ENCODE measurements at regions not wholly inside any gene's neighbourhood (a gene's known extent, or its start where the extent isn't known, plus 50 kb on each side); places are given as distances from the start of the nearest gene placed in this dataset.

DNA sequence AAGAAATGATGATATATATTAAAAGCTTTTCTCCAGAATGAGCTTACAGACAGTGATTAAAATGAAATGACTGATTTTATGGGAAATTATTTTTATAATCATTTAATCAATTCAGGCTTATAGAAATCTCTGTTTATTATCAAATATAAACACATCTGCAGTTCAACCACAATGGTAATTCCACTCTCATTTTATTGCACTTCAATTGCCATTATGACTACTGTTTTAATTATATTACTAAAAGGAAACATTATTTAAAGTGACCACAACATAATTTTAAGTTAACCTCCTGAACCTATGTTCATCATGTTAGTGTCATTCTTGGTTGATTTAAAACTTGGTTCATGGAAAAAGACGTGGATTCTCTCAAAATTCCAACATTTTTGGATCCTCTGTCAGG is 536.3 kb downstream of the SLC6A15 start:
- no peaks in the 10 kb centered on the region for H3K27me3 ChIP-seq (ENCODE audit: control insufficient read depth in 2 of 2, insufficient read depth in 2 of 2, low read length in 2 of 2)
- H3K27ac ChIP-seq (ENCODE audit: low read depth in 1 of 2, low read length in 2 of 2): no peak overlapping the region
- no peaks in the 10 kb centered on the region for H4K20me1 ChIP-seq (ENCODE audit: insufficient read depth, low read length)
- no peaks in the 10 kb centered on the region for H3K4me1 ChIP-seq (ENCODE audit: control insufficient read depth in 1 of 2, insufficient read depth in 2 of 2, low read length in 2 of 2)
- H3K27me3 Mint-ChIP-seq (ENCODE audit: low read depth in 3 of 3): no peaks in the 10 kb centered on the region
- H3K36me3 ChIP-seq (replicated peaks in 1 of 2; ENCODE audit: control insufficient read depth in 1 of 2, insufficient read depth in 2 of 2, low read length in 2 of 2): no peaks in the 10 kb centered on the region
- H3K4me2 ChIP-seq (replicated peaks; ENCODE audit: extremely low read depth, low read length, poor library complexity, severe bottlenecking): no peak overlapping the region
- H3K27ac Mint-ChIP-seq: no peak overlapping the region
- no peaks in the 10 kb centered on the region for H3K79me2 ChIP-seq (ENCODE audit: insufficient read depth, low read length)
- TF ChIP-seq, protein P1, sequence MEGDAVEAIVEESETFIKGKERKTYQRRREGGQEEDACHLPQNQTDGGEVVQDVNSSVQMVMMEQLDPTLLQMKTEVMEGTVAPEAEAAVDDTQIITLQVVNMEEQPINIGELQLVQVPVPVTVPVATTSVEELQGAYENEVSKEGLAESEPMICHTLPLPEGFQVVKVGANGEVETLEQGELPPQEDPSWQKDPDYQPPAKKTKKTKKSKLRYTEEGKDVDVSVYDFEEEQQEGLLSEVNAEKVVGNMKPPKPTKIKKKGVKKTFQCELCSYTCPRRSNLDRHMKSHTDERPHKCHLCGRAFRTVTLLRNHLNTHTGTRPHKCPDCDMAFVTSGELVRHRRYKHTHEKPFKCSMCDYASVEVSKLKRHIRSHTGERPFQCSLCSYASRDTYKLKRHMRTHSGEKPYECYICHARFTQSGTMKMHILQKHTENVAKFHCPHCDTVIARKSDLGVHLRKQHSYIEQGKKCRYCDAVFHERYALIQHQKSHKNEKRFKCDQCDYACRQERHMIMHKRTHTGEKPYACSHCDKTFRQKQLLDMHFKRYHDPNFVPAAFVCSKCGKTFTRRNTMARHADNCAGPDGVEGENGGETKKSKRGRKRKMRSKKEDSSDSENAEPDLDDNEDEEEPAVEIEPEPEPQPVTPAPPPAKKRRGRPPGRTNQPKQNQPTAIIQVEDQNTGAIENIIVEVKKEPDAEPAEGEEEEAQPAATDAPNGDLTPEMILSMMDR (IDR thresholded peaks at IDR 0.05): no peak
- H3K36me3 Mint-ChIP-seq: no peaks in the 10 kb centered on the region
- H3K4me3 ChIP-seq (replicated peaks in 1 of 3; ENCODE audit: low read depth in 2 of 3, low read length in 3 of 3): no peak overlapping the region
- H3K9me3 ChIP-seq (replicated peaks in 1 of 2; ENCODE audit: control insufficient read depth in 1 of 2, insufficient read depth in 1 of 2, low read length in 2 of 2): no peaks in the 10 kb centered on the region
- no peak for DNase-seq
- H3K9ac ChIP-seq (ENCODE audit: insufficient read depth, low read length, poor library complexity, severe bottlenecking): no peak overlapping the region
- no CpG with 5 or more reads among the region's 1 CpG for WGBS (ENCODE audit: insufficient coverage)
- no peaks in the 10 kb centered on the region for H3K4me1 Mint-ChIP-seq
- H3K4me3 Mint-ChIP-seq: no peak overlapping the region
- intact Hi-C loops (cut with micrococcal nuclease): no loop called here
- H3K9me3 Mint-ChIP-seq: peaks cover 0 to 5% (median 0%) of the 10 kb centered on the region in 7 donors
- H2AFZ ChIP-seq (ENCODE audit: insufficient read depth, low read depth, low read length, poor library complexity, severe bottlenecking): no peak overlapping the region

DNA sequence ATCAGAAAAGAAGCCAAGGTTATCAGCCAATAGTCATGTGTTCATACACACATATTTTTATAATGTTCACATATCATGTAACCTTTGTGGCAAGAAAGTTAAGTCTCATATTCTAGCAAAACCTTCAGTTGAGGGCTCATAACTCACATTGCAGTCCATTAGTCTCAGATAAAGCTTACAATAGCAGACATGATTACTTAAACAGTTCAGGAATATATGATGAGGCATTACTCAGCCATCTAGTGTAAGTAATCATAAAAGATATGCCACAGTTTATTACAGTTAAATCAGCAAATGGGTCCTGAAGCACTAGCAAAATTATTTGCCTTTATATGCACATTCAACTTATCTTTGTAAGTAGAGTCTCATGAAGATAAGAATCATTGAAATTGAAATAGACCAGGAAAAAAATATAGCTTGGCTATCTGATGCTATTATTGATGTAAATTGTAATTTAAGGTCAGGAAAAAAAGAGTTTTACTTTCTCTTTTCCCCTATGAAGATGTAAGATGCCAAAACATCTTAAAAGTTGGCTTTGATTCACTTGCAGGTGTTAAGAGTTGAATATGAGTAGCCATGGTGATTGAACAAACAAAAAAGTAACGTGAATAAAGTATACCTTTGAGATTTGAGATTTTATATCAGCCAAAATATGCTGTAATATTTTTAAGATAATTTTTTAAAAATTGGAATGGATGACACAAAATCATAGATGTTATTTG is 537.0 kb downstream of the SLC6A15 start:
- Histone ChIP-seq H3K36me3 (replicated peaks in 1 of 2; ENCODE audit: control insufficient read depth in 1 of 2, insufficient read depth in 2 of 2, low read length in 2 of 2) (no peaks in the 10 kb centered on the region), H3K27me3 (ENCODE audit: control insufficient read depth in 2 of 2, insufficient read depth in 2 of 2, low read length in 2 of 2) (no peaks in the 10 kb centered on the region), H3K4me2 (replicated peaks; ENCODE audit: extremely low read depth, low read length, poor library complexity, severe bottlenecking) (no peak overlapping the region), H2AFZ (ENCODE audit: insufficient read depth, low read depth, low read length, poor library complexity, severe bottlenecking) (no peak overlapping the region), H3K4me1 (ENCODE audit: control insufficient read depth in 1 of 2, insufficient read depth in 2 of 2, low read length in 2 of 2) (no peaks in the 10 kb centered on the region), H4K20me1 (ENCODE audit: insufficient read depth, low read length) (no peaks in the 10 kb centered on the region), H3K9ac (ENCODE audit: insufficient read depth, low read length, poor library complexity, severe bottlenecking) (no peak overlapping the region), H3K4me3 (replicated peaks in 1 of 3; ENCODE audit: low read depth in 2 of 3, low read length in 3 of 3) (no peak overlapping the region), H3K27ac (ENCODE audit: low read depth in 1 of 2, low read length in 2 of 2) (no peak overlapping the region), H3K79me2 (ENCODE audit: insufficient read depth, low read length) (no peaks in the 10 kb centered on the region), H3K9me3 (replicated peaks in 1 of 2; ENCODE audit: control insufficient read depth in 1 of 2, insufficient read depth in 1 of 2, low read length in 2 of 2) (no peaks in the 10 kb centered on the region)
- Mint-ChIP-seq H3K4me3 (no peak overlapping the region), H3K27ac (no peak overlapping the region), H3K9me3 (peaks cover 0 to 5% (median 0%) of the 10 kb centered on the region in 7 donors), H3K36me3 (no peaks in the 10 kb centered on the region), H3K27me3 (ENCODE audit: low read depth in 3 of 3) (no peaks in the 10 kb centered on the region), H3K4me1 (no peaks in the 10 kb centered on the region)
- no CpG with 5 or more reads among the region's 1 CpG for WGBS (ENCODE audit: insufficient coverage)
- DNase-seq: no peak
- intact Hi-C loops (cut with micrococcal nuclease): no loop called here
- TF ChIP-seq, protein P1 (IDR thresholded peaks at IDR 0.05): no peak

Data from CD14-positive monocyte (primary cell).